IPS-15b (cell line): ENCODE measurements at regions not wholly inside any gene's neighbourhood (a gene's known extent, or its start where the extent isn't known, plus 50 kb on each side); places are given as distances from the start of the nearest gene placed in this dataset.

Experiments
- H3K27me3 ChIP-seq: one replicate; pipeline ENCODE4 v1.6.1; 2013; ENCODE audit warnings: low read length; ENCODE audit not compliant: control insufficient read depth, insufficient read depth
- H3K36me3 ChIP-seq: one replicate; pipeline ENCODE4 v1.6.1; 2013; ENCODE audit warnings: low read length; ENCODE audit not compliant: control insufficient read depth, insufficient read depth
- H3K4me1 ChIP-seq: one replicate; pipeline ENCODE4 v1.6.1; 2013; ENCODE audit warnings: mild to moderate bottlenecking, low read length; ENCODE audit not compliant: control insufficient read depth, insufficient read depth
- H3K4me3 ChIP-seq: one replicate; pipeline ENCODE4 v1.5.1; 2013; ENCODE audit warnings: low read depth, low read length
- H3K9ac ChIP-seq: one replicate; pipeline ENCODE4 v1.6.1; 2013; ENCODE audit warnings: low read depth, mild to moderate bottlenecking, low read length
- H3K9me3 ChIP-seq: one replicate; pipeline ENCODE4 v1.6.1; 2013; ENCODE audit warnings: mild to moderate bottlenecking, low read length; ENCODE audit not compliant: control insufficient read depth, insufficient read depth

GRCh38 chr2:5401115-5401657, 291.0 kb upstream of the SOX11 start:
- Histone ChIP-seq H3K9me3 (no peaks in the 10 kb centered on the region), H3K36me3 (no peaks in the 10 kb centered on the region), H3K9ac (no peak overlapping the region), H3K4me3 (no peak overlapping the region), H3K27me3 (no peaks in the 10 kb centered on the region), H3K4me1 (no peaks in the 10 kb centered on the region)

DNA sequence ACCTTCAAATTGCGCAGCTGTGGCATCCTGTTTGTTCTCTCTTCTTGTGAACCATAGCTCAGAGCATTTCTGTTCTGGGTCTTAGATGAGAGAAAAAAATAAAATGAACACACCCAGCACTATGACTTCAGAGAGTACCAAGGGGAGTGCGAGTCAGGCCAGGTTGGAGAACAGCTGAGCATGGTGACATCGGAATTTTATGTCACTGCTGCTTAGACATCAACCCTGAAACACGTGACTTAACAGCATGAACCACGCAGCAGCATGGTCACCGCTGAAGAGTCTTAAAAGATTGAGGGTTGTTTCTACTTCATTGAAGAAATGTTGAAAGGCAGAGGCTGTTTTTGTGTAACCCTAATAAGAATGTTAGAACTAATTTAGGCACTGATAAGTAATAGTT, 288.8 kb upstream of the SOX11 start:
- no peaks in the 10 kb centered on the region for H3K36me3 ChIP-seq
- H3K27me3 ChIP-seq, result no peaks in the 10 kb centered on the region
- no peak overlapping the region for H3K9ac ChIP-seq
- no peak overlapping the region for H3K4me3 ChIP-seq
- H3K4me1 ChIP-seq, result no peaks in the 10 kb centered on the region
- H3K9me3 ChIP-seq, result no peaks in the 10 kb centered on the region

GRCh38 chr2:5409898-5410381, 282.2 kb upstream of the SOX11 start:
- H3K27me3 ChIP-seq, result no peaks in the 10 kb centered on the region
- no peaks in the 10 kb centered on the region for H3K9me3 ChIP-seq
- H3K4me3 ChIP-seq, result no peak overlapping the region
- no peak overlapping the region for H3K9ac ChIP-seq
- peaks cover 9% of the 10 kb centered on the region for H3K4me1 ChIP-seq
- H3K36me3 ChIP-seq, result no peaks in the 10 kb centered on the region

DNA sequence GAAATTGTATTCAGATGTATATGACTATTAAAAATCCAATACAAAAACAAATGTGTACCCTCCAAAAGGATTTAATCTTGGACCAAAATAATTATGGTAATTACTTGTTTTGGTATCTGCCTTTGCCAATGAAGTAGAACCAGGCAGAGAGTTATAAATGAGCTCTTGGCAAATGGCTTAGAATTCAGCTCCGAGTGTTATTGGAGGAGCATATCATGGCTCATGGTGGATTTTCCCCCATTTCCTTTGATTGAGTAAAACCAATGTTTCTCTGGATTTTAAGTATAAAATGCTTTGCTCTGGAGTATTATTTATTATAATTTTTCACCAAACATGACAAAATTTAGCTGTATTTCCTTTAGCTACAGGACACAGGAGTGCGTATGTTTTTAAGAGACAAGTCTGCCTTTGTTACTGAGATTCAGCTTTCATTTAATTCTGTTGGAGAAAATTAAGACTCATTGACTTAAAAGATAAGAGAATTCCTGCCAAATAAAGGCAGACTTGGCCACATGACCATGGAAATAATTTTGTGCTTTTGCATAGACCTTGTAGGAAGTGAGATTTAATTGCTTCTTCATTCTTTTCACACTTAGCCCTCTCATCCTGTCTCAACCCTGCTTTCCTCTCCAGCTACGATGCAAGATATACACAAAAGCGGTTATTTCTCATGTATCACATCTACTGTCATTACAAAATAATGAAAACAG, 281.0 kb upstream of the SOX11 start:
- Histone ChIP-seq H3K36me3 (no peaks in the 10 kb centered on the region), H3K4me1 (peaks cover 9% of the 10 kb centered on the region), H3K4me3 (no peak overlapping the region), H3K27me3 (no peaks in the 10 kb centered on the region), H3K9me3 (no peaks in the 10 kb centered on the region), H3K9ac (no peak overlapping the region)

- H3K36me3 ChIP-seq, result no peaks in the 10 kb centered on the region
- H3K9me3 ChIP-seq, result no peaks in the 10 kb centered on the region
- no peak overlapping the region for H3K4me3 ChIP-seq
- H3K9ac ChIP-seq, result no peak overlapping the region
- H3K4me1 ChIP-seq, result peaks cover 9% of the 10 kb centered on the region
- H3K27me3 ChIP-seq, result no peaks in the 10 kb centered on the region
Observed at GRCh38 chr2:5412001-5412400, 280.2 kb upstream of the SOX11 start.

GRCh38 chr2:5433855-5434254, 258.3 kb upstream of the SOX11 start:
- no peaks in the 10 kb centered on the region for H3K27me3 ChIP-seq
- H3K36me3 ChIP-seq, result no peaks in the 10 kb centered on the region
- H3K4me1 ChIP-seq, result no peaks in the 10 kb centered on the region
- H3K9me3 ChIP-seq, result no peaks in the 10 kb centered on the region
- H3K9ac ChIP-seq, result no peak overlapping the region
- H3K4me3 ChIP-seq, result no peak overlapping the region

- Histone ChIP-seq H3K9me3 (no peaks in the 10 kb centered on the region), H3K27me3 (no peaks in the 10 kb centered on the region), H3K9ac (no peak overlapping the region), H3K4me3 (no peak overlapping the region), H3K36me3 (no peaks in the 10 kb centered on the region), H3K4me1 (no peaks in the 10 kb centered on the region)
Observed at GRCh38 chr2:5437375-5437774, 254.8 kb upstream of the SOX11 start.

GRCh38 chr2:5440174-5440573, 252.0 kb upstream of the SOX11 start:
- Histone ChIP-seq H3K36me3 (no peaks in the 10 kb centered on the region), H3K27me3 (no peaks in the 10 kb centered on the region), H3K9ac (no peak overlapping the region), H3K4me3 (no peak overlapping the region), H3K9me3 (no peaks in the 10 kb centered on the region), H3K4me1 (no peaks in the 10 kb centered on the region)

- Histone ChIP-seq H3K36me3 (no peaks in the 10 kb centered on the region), H3K4me3 (no peak overlapping the region), H3K9ac (no peak overlapping the region)
Observed at GRCh38 chr2:5442736-5443135, 249.4 kb upstream of the SOX11 start.

GRCh38 chr2:5444168-5444567, 248.0 kb upstream of the SOX11 start:
- no peak overlapping the region for H3K9ac ChIP-seq
- no peaks in the 10 kb centered on the region for H3K4me1 ChIP-seq
- no peaks in the 10 kb centered on the region for H3K36me3 ChIP-seq
- no peaks in the 10 kb centered on the region for H3K27me3 ChIP-seq
- no peak overlapping the region for H3K4me3 ChIP-seq
- no peaks in the 10 kb centered on the region for H3K9me3 ChIP-seq

More at GRCh38 chr2:5442736-5443135, 249.4 kb upstream of the SOX11 start:
- H3K9me3 ChIP-seq, result no peaks in the 10 kb centered on the region
- H3K27me3 ChIP-seq, result no peaks in the 10 kb centered on the region
- no peaks in the 10 kb centered on the region for H3K4me1 ChIP-seq

DNA sequence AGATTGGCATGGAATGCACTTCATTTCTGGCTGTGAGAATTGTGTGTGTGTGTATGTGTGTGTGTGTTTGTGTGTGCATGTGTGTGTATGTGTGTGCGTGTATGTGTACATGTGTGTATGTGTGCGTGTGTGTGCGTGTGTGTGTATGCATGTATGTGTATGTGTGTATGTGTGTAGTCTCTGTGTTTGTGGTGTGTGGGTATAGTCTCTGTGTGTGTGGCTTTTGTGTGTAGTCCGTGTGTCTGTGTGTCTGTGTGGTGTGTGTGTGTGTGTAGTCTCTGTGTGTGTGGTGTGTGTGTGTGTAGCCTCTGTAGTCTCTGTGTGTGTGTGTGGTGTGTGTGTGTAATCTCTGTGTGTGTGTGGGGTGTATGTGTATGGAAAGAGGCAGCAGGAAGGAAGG, 247.3 kb upstream of the SOX11 start:
- no peaks in the 10 kb centered on the region for H3K36me3 ChIP-seq
- no peak overlapping the region for H3K9ac ChIP-seq
- H3K4me1 ChIP-seq, result no peaks in the 10 kb centered on the region
- no peak overlapping the region for H3K4me3 ChIP-seq
- no peaks in the 10 kb centered on the region for H3K27me3 ChIP-seq
- no peaks in the 10 kb centered on the region for H3K9me3 ChIP-seq

GRCh38 chr2:5449867-5450266, 242.3 kb upstream of the SOX11 start:
- no peak overlapping the region for H3K4me3 ChIP-seq
- H3K9ac ChIP-seq, result no peak overlapping the region
- H3K27me3 ChIP-seq, result no peaks in the 10 kb centered on the region
- no peaks in the 10 kb centered on the region for H3K9me3 ChIP-seq
- H3K4me1 ChIP-seq, result peaks cover 2% of the 10 kb centered on the region
- H3K36me3 ChIP-seq, result no peaks in the 10 kb centered on the region
